MM.1S (cell line): ENCODE measurements at regions not wholly inside any gene's neighbourhood (a gene's known extent, or its start where the extent isn't known, plus 50 kb on each side); places are given as distances from the start of the nearest gene placed in this dataset.

Experiments used
- DNase-seq: peaks from one replicate; pipeline ENCODE4 v3.0.0-alpha.2; 2015
- H2AFZ ChIP-seq: fragments of 300-600 bp; sonication (generic); 2 replicates; pipeline ENCODE4 v1.6.0; 2016; ENCODE audit warnings: antibody characterized with exemption, low read length
- H3F3A ChIP-seq: fragments of 300-600 bp; sonication (generic); 2 replicates; pipeline ENCODE4 v1.6.1; 2016; ENCODE audit warnings: mild to moderate bottlenecking, antibody characterized with exemption, low read length, moderate library complexity, mixed read lengths; ENCODE audit not compliant: insufficient read depth
- H3K27ac ChIP-seq: fragments of 300-600 bp; sonication (generic); 2 replicates; pipeline ENCODE4 v1.5.1; 2016; ENCODE audit warnings: mild to moderate bottlenecking, low read length
- H3K27me3 ChIP-seq: fragments of 300-600 bp; sonication (generic); replicated peaks from 2 replicates; pipeline ENCODE4 v1.6.0; 2016; ENCODE audit warnings: low read length; ENCODE audit not compliant: insufficient read depth
- H3K36me3 ChIP-seq: fragments of 300-600 bp; sonication (generic); replicated peaks from 2 replicates; pipeline ENCODE4 v1.6.1; 2016; ENCODE audit warnings: mild to moderate bottlenecking, low read length, mixed read lengths; ENCODE audit not compliant: insufficient read depth
- H3K4me1 ChIP-seq: fragments of 300-600 bp; sonication (generic); 2 replicates; pipeline ENCODE4 v1.6.1; 2016; ENCODE audit warnings: low read length, mixed read lengths
- H3K4me2 ChIP-seq: fragments of 300-600 bp; sonication (generic); 2 replicates; pipeline ENCODE4 v1.6.0; 2016; ENCODE audit warnings: low read depth, low read length
- H3K4me3 ChIP-seq: fragments of 300-600 bp; sonication (generic); 2 replicates; pipeline ENCODE4 v1.5.1; 2016; ENCODE audit warnings: low read length, mixed read lengths
- H3K79me2 ChIP-seq: fragments of 300-600 bp; sonication (generic); 2 replicates; pipeline ENCODE4 v1.6.1; 2016; ENCODE audit warnings: mixed run types, low read length, mixed read lengths
- H3K9ac ChIP-seq: fragments of 300-600 bp; sonication (generic); 2 replicates; pipeline ENCODE4 v1.6.1; 2016; ENCODE audit warnings: low read length, mixed read lengths
- H3K9me2 ChIP-seq: fragments of 300-600 bp; sonication (generic); replicated peaks from 2 replicates; pipeline ENCODE4 v1.6.1; 2016; ENCODE audit warnings: mild to moderate bottlenecking, low read length, mixed read lengths; ENCODE audit not compliant: insufficient read depth
- H3K9me3 ChIP-seq: fragments of 300-600 bp; sonication (generic); replicated peaks from 2 replicates; pipeline ENCODE4 v1.6.1; 2016; ENCODE audit warnings: mild to moderate bottlenecking, low read length, mixed read lengths; ENCODE audit not compliant: insufficient read depth
- H4K20me1 ChIP-seq: fragments of 300-600 bp; sonication (generic); 2 replicates; pipeline ENCODE4 v1.6.1; 2016; ENCODE audit warnings: mild to moderate bottlenecking, low read length, moderate library complexity, mixed read lengths; ENCODE audit not compliant: insufficient read depth
- EZH2 ChIP-seq: fragments of 300-600 bp; sonication (generic); optimal IDR thresholded peaks from 2 replicates; pipeline ENCODE3; 2017; ENCODE audit warnings: low read depth, mild to moderate bottlenecking, antibody characterized with exemption, low read length, mixed read lengths
- EZH2phosphoT487 ChIP-seq: fragments of 300-600 bp; sonication (generic); IDR thresholded peaks from 2 replicates; pipeline ENCODE4 v1.6.1; 2018; ENCODE audit warnings: antibody characterized with exemption, low read length
- TF ChIP-seq, protein P1 (sequence below): fragments of 300-600 bp; sonication (generic); IDR thresholded peaks from 2 replicates; pipeline ENCODE4 v1.5.1; 2016; ENCODE audit warnings: antibody characterized with exemption, low read length, mixed read lengths

DNA sequence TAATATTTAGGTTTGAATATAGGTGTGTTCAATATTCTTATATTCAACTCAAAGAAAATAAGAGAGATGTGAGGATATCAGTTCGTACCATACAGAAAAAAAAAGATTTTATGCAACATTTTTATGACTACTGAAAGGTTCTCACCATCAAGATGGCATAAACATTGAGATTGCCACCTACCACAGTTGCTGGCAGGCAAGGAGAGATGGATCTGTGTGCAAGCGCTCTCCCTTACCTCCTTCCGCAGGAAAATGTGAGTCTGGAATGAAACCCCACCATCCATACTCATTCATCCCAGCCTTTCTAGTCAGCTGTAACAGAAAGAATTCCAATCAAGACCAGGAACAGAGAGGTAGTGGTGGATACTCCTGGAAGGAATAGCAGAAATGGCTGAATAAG lies 376.9 kb downstream of the PPP3CA start:
- TF ChIP-seq EZH2 (no peak), EZH2phosphoT487 (no peak)
- TF ChIP-seq, protein P1, sequence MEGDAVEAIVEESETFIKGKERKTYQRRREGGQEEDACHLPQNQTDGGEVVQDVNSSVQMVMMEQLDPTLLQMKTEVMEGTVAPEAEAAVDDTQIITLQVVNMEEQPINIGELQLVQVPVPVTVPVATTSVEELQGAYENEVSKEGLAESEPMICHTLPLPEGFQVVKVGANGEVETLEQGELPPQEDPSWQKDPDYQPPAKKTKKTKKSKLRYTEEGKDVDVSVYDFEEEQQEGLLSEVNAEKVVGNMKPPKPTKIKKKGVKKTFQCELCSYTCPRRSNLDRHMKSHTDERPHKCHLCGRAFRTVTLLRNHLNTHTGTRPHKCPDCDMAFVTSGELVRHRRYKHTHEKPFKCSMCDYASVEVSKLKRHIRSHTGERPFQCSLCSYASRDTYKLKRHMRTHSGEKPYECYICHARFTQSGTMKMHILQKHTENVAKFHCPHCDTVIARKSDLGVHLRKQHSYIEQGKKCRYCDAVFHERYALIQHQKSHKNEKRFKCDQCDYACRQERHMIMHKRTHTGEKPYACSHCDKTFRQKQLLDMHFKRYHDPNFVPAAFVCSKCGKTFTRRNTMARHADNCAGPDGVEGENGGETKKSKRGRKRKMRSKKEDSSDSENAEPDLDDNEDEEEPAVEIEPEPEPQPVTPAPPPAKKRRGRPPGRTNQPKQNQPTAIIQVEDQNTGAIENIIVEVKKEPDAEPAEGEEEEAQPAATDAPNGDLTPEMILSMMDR: no peak
- Histone ChIP-seq H3K27me3 (no peaks in the 10 kb centered on the region), H3K9ac (no peak overlapping the region), H3K4me3 (no peak overlapping the region), H3K79me2 (no peaks in the 10 kb centered on the region), H3K36me3 (no peaks in the 10 kb centered on the region), H3K4me1 (no peaks in the 10 kb centered on the region), H3K9me2 (no peaks in the 10 kb centered on the region), H3F3A (no peaks in the 10 kb centered on the region), H3K9me3 (no peaks in the 10 kb centered on the region), H2AFZ (no peak overlapping the region), H4K20me1 (no peaks in the 10 kb centered on the region), H3K27ac (no peak overlapping the region), H3K4me2 (no peak overlapping the region)
- no peak for DNase-seq

DNA sequence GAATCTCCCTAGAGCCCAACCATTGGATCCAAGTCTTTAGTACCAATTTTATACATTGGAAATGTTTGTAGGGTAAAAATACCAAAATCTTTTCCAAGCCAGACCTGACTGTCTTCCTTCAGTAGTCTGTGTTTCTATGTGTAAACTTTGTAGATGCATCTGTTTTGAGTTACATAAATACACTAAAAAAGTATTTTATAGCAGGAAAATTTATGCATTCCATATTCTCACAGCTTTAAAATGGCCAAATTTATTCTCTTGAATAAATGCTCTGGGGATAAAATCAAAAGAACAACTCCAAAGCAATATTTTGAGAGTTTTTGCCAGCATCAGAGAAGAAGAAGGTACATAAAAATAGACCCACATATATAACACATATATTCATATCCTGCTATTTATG lies 377.4 kb downstream of the PPP3CA start:
- Histone ChIP-seq H3K9me3 (no peaks in the 10 kb centered on the region), H2AFZ (no peak overlapping the region), H3K4me1 (no peaks in the 10 kb centered on the region), H3K4me3 (no peak overlapping the region), H3K27me3 (no peaks in the 10 kb centered on the region), H3K79me2 (no peaks in the 10 kb centered on the region), H3K9ac (no peak overlapping the region), H4K20me1 (no peaks in the 10 kb centered on the region), H3K4me2 (no peak overlapping the region), H3K9me2 (no peaks in the 10 kb centered on the region), H3K36me3 (no peaks in the 10 kb centered on the region), H3F3A (no peaks in the 10 kb centered on the region), H3K27ac (no peak overlapping the region)
- no peak for DNase-seq
- TF ChIP-seq, protein P1: no peak
- TF ChIP-seq EZH2phosphoT487 (no peak), EZH2 (no peak)

DNA sequence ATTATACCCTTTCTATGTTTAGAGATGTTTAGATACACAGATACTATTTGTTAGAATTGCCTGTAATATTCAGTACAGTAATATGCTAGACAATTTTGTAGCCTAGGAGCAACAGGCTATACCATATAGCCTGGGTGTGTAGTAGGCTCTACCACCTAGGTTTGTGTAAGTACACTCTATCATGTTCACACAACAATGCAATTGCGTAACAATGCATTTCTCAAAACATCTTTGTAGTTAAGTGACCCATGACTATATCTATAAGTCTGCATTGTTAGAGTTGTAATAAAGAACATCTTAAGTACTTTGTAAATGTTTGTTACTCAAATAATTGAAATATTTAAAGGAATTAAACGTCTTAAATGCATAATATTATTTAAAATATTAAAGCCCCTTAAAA lies 379.3 kb downstream of the PPP3CA start:
- no peak overlapping the region for H3K4me3 ChIP-seq
- no peak overlapping the region for H3K27ac ChIP-seq
- no peaks in the 10 kb centered on the region for H3K4me1 ChIP-seq

More for the DNA sequence above, 379.3 kb downstream of the PPP3CA start:
- H3K4me2 ChIP-seq: no peak overlapping the region
- H3K9me3 ChIP-seq: no peaks in the 10 kb centered on the region
- H4K20me1 ChIP-seq: no peaks in the 10 kb centered on the region
- H3K9ac ChIP-seq: no peak overlapping the region
- H3K36me3 ChIP-seq: no peaks in the 10 kb centered on the region
- no peak overlapping the region for H2AFZ ChIP-seq
- TF ChIP-seq EZH2phosphoT487 (no peak), EZH2 (no peak)
- TF ChIP-seq, protein P1: no peak
- H3K9me2 ChIP-seq: no peaks in the 10 kb centered on the region
- H3K79me2 ChIP-seq: no peaks in the 10 kb centered on the region
- no peaks in the 10 kb centered on the region for H3K27me3 ChIP-seq
- no peak for DNase-seq
- H3F3A ChIP-seq: no peaks in the 10 kb centered on the region
